ENCODE measurements at regions not wholly inside any gene's neighbourhood (a gene's known extent, or its start where the extent isn't known, plus 50 kb on each side); places are given as distances from the start of the nearest gene placed in this dataset.

DNA sequence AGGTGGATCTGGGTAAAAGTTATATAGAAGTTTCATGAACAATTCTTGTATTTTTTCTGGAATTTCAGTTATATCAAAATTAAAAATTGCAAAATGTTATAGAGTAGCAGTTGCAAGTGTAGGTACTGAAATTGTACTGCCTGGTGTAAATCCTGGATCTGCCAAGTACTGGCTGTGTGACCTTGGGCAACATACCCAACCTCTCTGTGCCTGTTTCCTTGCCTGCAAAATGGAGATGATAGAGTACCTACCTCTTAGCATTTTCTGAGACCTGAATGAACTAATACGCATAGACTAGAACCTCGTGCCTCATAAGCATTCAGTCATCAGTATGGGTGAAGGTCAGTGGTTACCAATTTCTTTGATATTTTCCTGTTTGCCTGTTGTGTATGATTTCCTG lies 290.0 kb upstream of the KAZN start:
- Histone ChIP-seq H3K9me3 (no peaks in the 10 kb centered on the region), H3K36me3 (no peaks in the 10 kb centered on the region), H3K27ac (no peak overlapping the region), H3K4me1 (ENCODE audit: control insufficient read depth in 1 of 2, low read depth in 2 of 2) (no peaks in the 10 kb centered on the region), H3K27me3 (replicated peaks; ENCODE audit: insufficient read depth) (no peaks in the 10 kb centered on the region), H3K4me3 (no peak overlapping the region)
- TF ChIP-seq CTCF (IDR thresholded peaks at IDR 0.05): no peak
- ATAC-seq (ENCODE audit: insufficient number of reproducible peaks, low FRiP score, low read depth): no peak
- no peak for DNase-seq (ENCODE audit: low spot score)

- Histone ChIP-seq H3K27me3 (replicated peaks; ENCODE audit: insufficient read depth) (no peaks in the 10 kb centered on the region), H3K4me1 (ENCODE audit: control insufficient read depth in 1 of 2, low read depth in 2 of 2) (no peaks in the 10 kb centered on the region), H3K9me3 (no peaks in the 10 kb centered on the region), H3K36me3 (no peaks in the 10 kb centered on the region), H3K27ac (no peak overlapping the region), H3K4me3 (no peak overlapping the region)
- DNase-seq (ENCODE audit: low spot score) (no peak), ATAC-seq (ENCODE audit: insufficient number of reproducible peaks, low FRiP score, low read depth) (no peak)
- TF ChIP-seq CTCF (IDR thresholded peaks at IDR 0.05): no peak
Observed at GRCh38 chr1:14309984-14310383, 288.5 kb upstream of the KAZN start.

- Histone ChIP-seq H3K36me3 (no peaks in the 10 kb centered on the region), H3K9me3 (no peaks in the 10 kb centered on the region), H3K4me1 (ENCODE audit: control insufficient read depth in 1 of 2, low read depth in 2 of 2) (no peaks in the 10 kb centered on the region), H3K4me3 (no peak overlapping the region), H3K27ac (no peak overlapping the region), H3K27me3 (replicated peaks; ENCODE audit: insufficient read depth) (no peaks in the 10 kb centered on the region)
- no peak for ATAC-seq (ENCODE audit: insufficient number of reproducible peaks, low FRiP score, low read depth)
- no peak for TF ChIP-seq CTCF (IDR thresholded peaks at IDR 0.05)
- DNase-seq (ENCODE audit: low spot score): no peak
Observed at GRCh38 chr1:14310476-14310875, 288.0 kb upstream of the KAZN start.

GRCh38 chr1:14313731-14314431 lies 284.6 kb upstream of the KAZN start:
- Histone ChIP-seq H3K4me1 (ENCODE audit: control insufficient read depth in 1 of 2, low read depth in 2 of 2) (no peaks in the 10 kb centered on the region), H3K27ac (no peak overlapping the region), H3K27me3 (replicated peaks; ENCODE audit: insufficient read depth) (no peaks in the 10 kb centered on the region), H3K36me3 (no peaks in the 10 kb centered on the region), H3K4me3 (no peak overlapping the region), H3K9me3 (no peaks in the 10 kb centered on the region)
- no peak for ATAC-seq (ENCODE audit: insufficient number of reproducible peaks, low FRiP score, low read depth)
- no peak for DNase-seq (ENCODE audit: low spot score)
- no peak for TF ChIP-seq CTCF (IDR thresholded peaks at IDR 0.05)

DNA sequence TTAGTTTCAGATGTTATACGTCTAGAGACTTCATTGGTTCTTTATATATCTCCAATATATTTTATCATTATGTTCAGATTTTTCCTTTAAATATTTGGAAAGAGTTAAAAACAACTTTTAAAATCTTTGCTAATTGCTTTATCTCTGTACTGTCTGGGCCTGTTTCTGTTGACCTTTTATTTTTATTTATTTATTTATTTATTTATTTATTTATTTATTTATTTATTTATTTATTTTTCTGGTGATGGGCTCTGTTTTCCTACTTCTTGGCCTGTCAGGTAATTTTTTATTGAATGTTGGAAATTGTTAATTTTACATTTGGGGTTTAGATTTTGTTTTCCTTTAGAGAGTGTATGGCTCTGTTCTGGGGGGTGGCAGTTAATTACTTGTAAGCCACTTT lies 279.7 kb upstream of the KAZN start:
- Histone ChIP-seq H3K9me3 (no peaks in the 10 kb centered on the region), H3K27me3 (replicated peaks; ENCODE audit: insufficient read depth) (no peaks in the 10 kb centered on the region), H3K4me1 (ENCODE audit: control insufficient read depth in 1 of 2, low read depth in 2 of 2) (no peaks in the 10 kb centered on the region), H3K36me3 (no peaks in the 10 kb centered on the region), H3K27ac (no peak overlapping the region), H3K4me3 (no peak overlapping the region)
- DNase-seq (ENCODE audit: low spot score): no peak
- TF ChIP-seq CTCF (IDR thresholded peaks at IDR 0.05): no peak
- ATAC-seq (ENCODE audit: insufficient number of reproducible peaks, low FRiP score, low read depth): no peak
